ENCODE measurements at regions not wholly inside any gene's neighbourhood (a gene's known extent, or its start where the extent isn't known, plus 50 kb on each side); places are given as distances from the start of the nearest gene placed in this dataset.

- ATAC-seq: no peak
- Histone ChIP-seq H3K9me3 (no peaks in the 10 kb centered on the region), H3K27me3 (no peaks in the 10 kb centered on the region), H3K27ac (no peak overlapping the region), H3K4me1 (no peaks in the 10 kb centered on the region), H3K36me3 (replicated peaks in 1 of 2; ENCODE audit: insufficient read depth in 1 of 2, low read depth in 2 of 2) (no peaks in the 10 kb centered on the region), H3K4me3 (no peak overlapping the region)
- no peak for DNase-seq
- no peak for TF ChIP-seq POLR2A (IDR thresholded peaks at IDR 0.05)
- TF ChIP-seq, protein P1, sequence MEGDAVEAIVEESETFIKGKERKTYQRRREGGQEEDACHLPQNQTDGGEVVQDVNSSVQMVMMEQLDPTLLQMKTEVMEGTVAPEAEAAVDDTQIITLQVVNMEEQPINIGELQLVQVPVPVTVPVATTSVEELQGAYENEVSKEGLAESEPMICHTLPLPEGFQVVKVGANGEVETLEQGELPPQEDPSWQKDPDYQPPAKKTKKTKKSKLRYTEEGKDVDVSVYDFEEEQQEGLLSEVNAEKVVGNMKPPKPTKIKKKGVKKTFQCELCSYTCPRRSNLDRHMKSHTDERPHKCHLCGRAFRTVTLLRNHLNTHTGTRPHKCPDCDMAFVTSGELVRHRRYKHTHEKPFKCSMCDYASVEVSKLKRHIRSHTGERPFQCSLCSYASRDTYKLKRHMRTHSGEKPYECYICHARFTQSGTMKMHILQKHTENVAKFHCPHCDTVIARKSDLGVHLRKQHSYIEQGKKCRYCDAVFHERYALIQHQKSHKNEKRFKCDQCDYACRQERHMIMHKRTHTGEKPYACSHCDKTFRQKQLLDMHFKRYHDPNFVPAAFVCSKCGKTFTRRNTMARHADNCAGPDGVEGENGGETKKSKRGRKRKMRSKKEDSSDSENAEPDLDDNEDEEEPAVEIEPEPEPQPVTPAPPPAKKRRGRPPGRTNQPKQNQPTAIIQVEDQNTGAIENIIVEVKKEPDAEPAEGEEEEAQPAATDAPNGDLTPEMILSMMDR (IDR thresholded peaks at IDR 0.05): no peak
- intact Hi-C loops (cut with DNase I): no loop called here
- 56 to 58% methylated on average over 8 of the region's 8 CpGs for WGBS, 2 donors
Observed at GRCh38 chr2:217357886-217358620, 498.2 kb upstream of the TNP1 start.

DNA sequence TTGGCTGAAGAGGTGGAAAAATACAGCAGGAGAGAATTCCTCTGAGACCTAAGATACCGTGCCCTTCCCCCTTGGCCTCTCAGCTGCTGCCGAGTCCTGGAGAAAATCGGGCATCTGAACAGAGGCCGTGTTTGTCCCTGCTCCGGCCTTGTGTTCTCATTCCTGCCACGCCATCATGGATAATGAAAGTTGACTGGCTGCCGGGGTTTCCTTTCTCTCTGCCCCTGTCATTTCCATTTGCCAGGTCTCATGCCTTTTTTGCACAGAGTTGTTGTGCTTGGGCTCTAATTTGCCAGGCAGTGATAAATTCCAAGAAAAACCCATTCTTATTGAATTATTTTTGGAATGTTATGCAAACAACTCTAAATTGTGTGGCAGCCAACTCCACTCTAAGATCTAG, 496.9 kb upstream of the TNP1 start:
- Histone ChIP-seq H3K36me3 (replicated peaks in 1 of 2; ENCODE audit: insufficient read depth in 1 of 2, low read depth in 2 of 2) (no peaks in the 10 kb centered on the region), H3K27me3 (no peaks in the 10 kb centered on the region), H3K4me1 (no peaks in the 10 kb centered on the region), H3K9me3 (no peaks in the 10 kb centered on the region), H3K4me3 (no peak overlapping the region), H3K27ac (no peak overlapping the region)
- no peak for ATAC-seq
- intact Hi-C loops (cut with DNase I): no loop called here
- no peak for TF ChIP-seq POLR2A (IDR thresholded peaks at IDR 0.05)
- TF ChIP-seq, protein P1 (IDR thresholded peaks at IDR 0.05): no peak
- WGBS, 2 donors: 37 to 43% methylated on average over 7 of the region's 7 CpGs
- DNase-seq: peak in 1 of 4 donors; percentile 14

DNA sequence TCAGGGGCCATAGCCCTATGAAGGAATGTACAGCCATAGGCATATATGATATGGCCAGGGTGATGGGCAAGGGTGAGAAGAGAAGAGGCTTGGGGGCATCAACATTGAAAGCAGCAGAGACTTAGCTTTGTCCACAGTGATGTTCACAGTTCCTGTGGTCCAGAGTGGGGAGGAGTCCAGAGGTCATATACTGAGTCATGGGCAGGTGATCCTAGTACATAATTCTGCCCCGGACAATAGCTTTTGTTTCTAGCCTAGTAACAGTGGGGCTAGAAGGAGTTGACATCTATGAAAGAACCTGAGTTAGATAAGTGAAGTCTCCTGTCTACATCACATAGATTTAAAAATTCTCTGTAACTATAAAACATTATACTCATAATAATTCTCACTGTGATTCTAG, 496.3 kb upstream of the TNP1 start:
- Histone ChIP-seq H3K27ac (no peak overlapping the region), H3K36me3 (replicated peaks in 1 of 2; ENCODE audit: insufficient read depth in 1 of 2, low read depth in 2 of 2) (no peaks in the 10 kb centered on the region), H3K27me3 (no peaks in the 10 kb centered on the region), H3K4me3 (no peak overlapping the region), H3K9me3 (no peaks in the 10 kb centered on the region), H3K4me1 (no peaks in the 10 kb centered on the region)
- DNase-seq (no peak), ATAC-seq (no peak)
- intact Hi-C loops (cut with DNase I): no loop called here
- TF ChIP-seq, protein P1 (IDR thresholded peaks at IDR 0.05): no peak
- no peak for TF ChIP-seq POLR2A (IDR thresholded peaks at IDR 0.05)
- 91 to 94% methylated on average over 1 of the region's 1 CpG for WGBS, 2 donors

DNA sequence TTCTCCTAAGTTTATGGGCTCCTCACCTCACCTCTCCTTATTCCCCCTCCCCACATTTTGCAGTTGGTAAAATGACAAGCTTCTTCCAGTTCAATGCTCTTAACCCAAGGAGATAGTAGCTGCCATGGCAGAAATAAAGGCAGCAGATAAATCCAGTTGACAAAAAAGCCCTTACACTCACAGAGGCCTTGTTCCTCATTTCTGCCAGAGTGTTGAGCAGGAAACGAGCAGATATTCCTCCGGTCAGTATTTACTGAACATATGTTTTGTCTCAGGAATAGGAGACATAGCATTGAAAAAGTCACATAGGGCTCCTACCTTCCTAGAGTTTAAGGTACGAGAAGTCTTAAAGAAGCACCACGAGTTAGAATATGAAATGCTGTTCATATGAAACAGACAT, 493.7 kb upstream of the TNP1 start:
- DNase-seq (no peak), ATAC-seq (no peak)
- H3K27ac ChIP-seq: no peak overlapping the region
- no peak for TF ChIP-seq POLR2A (IDR thresholded peaks at IDR 0.05)
- TF ChIP-seq, protein P1 (IDR thresholded peaks at IDR 0.05): no peak
- H3K4me3 ChIP-seq: no peak overlapping the region
- 67 to 80% methylated on average over 4 of the region's 4 CpGs for WGBS, 2 donors
- H3K36me3 ChIP-seq (replicated peaks in 1 of 2; ENCODE audit: insufficient read depth in 1 of 2, low read depth in 2 of 2): no peaks in the 10 kb centered on the region
- H3K4me1 ChIP-seq: no peaks in the 10 kb centered on the region
- no peaks in the 10 kb centered on the region for H3K9me3 ChIP-seq
- no peaks in the 10 kb centered on the region for H3K27me3 ChIP-seq
- intact Hi-C loops (cut with DNase I): no loop called here

GRCh38 chr2:217351378-217351777, 491.5 kb upstream of the TNP1 start:
- H3K9me3 ChIP-seq: no peaks in the 10 kb centered on the region
- DNase-seq: no peak
- no peaks in the 10 kb centered on the region for H3K36me3 ChIP-seq (replicated peaks in 1 of 2; ENCODE audit: insufficient read depth in 1 of 2, low read depth in 2 of 2)
- no peaks in the 10 kb centered on the region for H3K4me1 ChIP-seq
- intact Hi-C loops (cut with DNase I): no loop called here
- H3K27me3 ChIP-seq: no peaks in the 10 kb centered on the region
- H3K27ac ChIP-seq: no peak overlapping the region
- 33 to 78% methylated on average over 1 to 5 of the region's 5 CpGs for WGBS, 2 donors
- H3K4me3 ChIP-seq: no peak overlapping the region
- ATAC-seq: no peak
- TF ChIP-seq, protein P1 (IDR thresholded peaks at IDR 0.05): no peak
- no peak for TF ChIP-seq POLR2A (IDR thresholded peaks at IDR 0.05)

Data from body of pancreas (tissue), 4 donors.